Natural killer cell (primary cell): ENCODE measurements at regions not wholly inside any gene's neighbourhood (a gene's known extent, or its start where the extent isn't known, plus 50 kb on each side); places are given as distances from the start of the nearest gene placed in this dataset.
"Not testable (repeated sequence)": the region's sequence is repeated elsewhere in the genome, so short reads cannot be mapped to it uniquely, and the experiment has no call there.

Experiments used
- ATAC-seq, 3 donors: fragments of 150-1000 bp in 2 of 3; fragments of 200-7000 bp in 1 of 3; cut with Tn5 transposase; 1 replicate in 1 of 3; 2 replicates in 2 of 3; pipeline ENCODE4 v1.10.0; 2021; ENCODE audit warnings: mild to moderate bottlenecking in 2 of 3, moderate library complexity in 2 of 3
- DNase-seq, 2 donors: peaks; one replicate each; pipeline versions ENCODE4 v3.0.0 to v3.0.0-alpha.2; 2013 to 2021; ENCODE audit warnings: mixed read lengths in 1 of 2
- H3K27ac ChIP-seq: one replicate; pipeline ENCODE4 v1.5.1; 2013; ENCODE audit warnings: mild to moderate bottlenecking, low read length
- H3K27me3 ChIP-seq: one replicate; pipeline ENCODE4 v1.6.1; 2013; ENCODE audit warnings: low read length; ENCODE audit not compliant: control insufficient read depth, insufficient read depth
- H3K36me3 ChIP-seq: one replicate; pipeline ENCODE4 v1.6.1; 2013; ENCODE audit warnings: low read length; ENCODE audit not compliant: control insufficient read depth, insufficient read depth
- H3K4me1 ChIP-seq: one replicate; pipeline ENCODE4 v1.6.1; 2013; ENCODE audit warnings: low read length; ENCODE audit not compliant: control insufficient read depth, insufficient read depth
- H3K4me3 ChIP-seq: one replicate; pipeline ENCODE4 v1.5.1; 2013; ENCODE audit warnings: low read length
- H3K9me3 ChIP-seq: one replicate; pipeline ENCODE4 v1.6.1; 2013; ENCODE audit warnings: low read length; ENCODE audit not compliant: control insufficient read depth, insufficient read depth
- H3K27ac Mint-ChIP-seq, 2 donors: one replicate each; pipeline ENCODE4 v1.8.0; 2022; ENCODE audit warnings: mild to moderate bottlenecking in 2 of 2, mixed read lengths in 2 of 2, moderate library complexity in 1 of 2
- H3K27me3 Mint-ChIP-seq, 2 donors: one replicate each; pipeline ENCODE4 v1.8.0; 2022; ENCODE audit warnings: low read depth in 2 of 2, mixed read lengths in 2 of 2
- H3K36me3 Mint-ChIP-seq: one replicate; pipeline ENCODE4 v1.8.0; 2022; ENCODE audit warnings: mixed read lengths
- H3K4me1 Mint-ChIP-seq, 2 donors: one replicate each; pipeline ENCODE4 v1.8.0; 2022; ENCODE audit warnings: mixed read lengths in 2 of 2
- H3K4me3 Mint-ChIP-seq: one replicate; pipeline ENCODE4 v1.8.0; 2022; ENCODE audit warnings: mild to moderate bottlenecking, moderate library complexity, mixed read lengths
- H3K9me3 Mint-ChIP-seq, 2 donors: one replicate each; pipeline ENCODE4 v1.8.0; 2022; ENCODE audit warnings: mixed read lengths in 2 of 2
- WGBS: methylation state at CpG from one replicate; pipeline ENCODE4 v1.1.7; 2013; ENCODE audit warnings: missing lambda C conversion rate; ENCODE audit not compliant: insufficient coverage; 5-methylcytosine and 5-hydroxymethylcytosine counted together
- intact Hi-C: fragments of 100-400 bp; cut with micrococcal nuclease; formaldehyde crosslinking; loops from one replicate; pipeline ENCODE4 v1.14.2; 2022
- TF ChIP-seq, protein P1 (sequence below): fragments of 200-600 bp; IDR thresholded peaks from one replicate; pipeline ENCODE4 v1.8.0; 2022; ENCODE audit warnings: antibody characterized with exemption

DNA sequence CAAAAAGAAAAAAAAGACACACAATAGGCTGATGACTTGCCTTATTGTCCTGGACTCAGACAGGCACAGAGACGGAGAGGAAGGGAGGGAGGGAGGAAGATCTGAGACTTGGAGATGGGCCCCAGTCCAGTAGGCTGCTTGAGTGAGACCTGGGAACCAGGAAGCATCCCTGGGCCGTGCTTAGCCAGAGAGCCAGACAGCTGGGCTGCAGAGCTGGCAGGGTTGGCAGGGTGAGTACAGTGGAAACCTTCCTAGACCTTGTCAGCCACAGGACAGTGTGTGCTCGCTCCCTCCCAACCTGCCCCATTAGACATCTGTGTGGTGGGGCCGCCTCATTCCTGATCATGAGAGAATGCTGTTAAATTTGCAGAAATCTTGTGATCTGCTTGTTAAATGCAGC lies 107.9 kb upstream of the ALDH1A3 start:
- Mint-ChIP-seq H3K4me1 (no peaks in the 10 kb centered on the region), H3K4me3 (no peak overlapping the region), H3K27me3 (no peaks in the 10 kb centered on the region), H3K9me3 (no peaks in the 10 kb centered on the region), H3K36me3 (no peaks in the 10 kb centered on the region), H3K27ac (no peak overlapping the region)
- WGBS, result 82% methylated on average over 3 of the region's 4 CpGs
- no peaks in the 10 kb centered on the region for H3K36me3 ChIP-seq
- no peak overlapping the region for H3K4me3 ChIP-seq
- no peak overlapping the region for H3K27ac ChIP-seq
- no peaks in the 10 kb centered on the region for H3K9me3 ChIP-seq
- no peaks in the 10 kb centered on the region for H3K4me1 ChIP-seq
- no peaks in the 10 kb centered on the region for H3K27me3 ChIP-seq
- no peak for ATAC-seq
- DNase-seq, result no peak
- intact Hi-C loops, result no loop called here
- TF ChIP-seq, protein P1, sequence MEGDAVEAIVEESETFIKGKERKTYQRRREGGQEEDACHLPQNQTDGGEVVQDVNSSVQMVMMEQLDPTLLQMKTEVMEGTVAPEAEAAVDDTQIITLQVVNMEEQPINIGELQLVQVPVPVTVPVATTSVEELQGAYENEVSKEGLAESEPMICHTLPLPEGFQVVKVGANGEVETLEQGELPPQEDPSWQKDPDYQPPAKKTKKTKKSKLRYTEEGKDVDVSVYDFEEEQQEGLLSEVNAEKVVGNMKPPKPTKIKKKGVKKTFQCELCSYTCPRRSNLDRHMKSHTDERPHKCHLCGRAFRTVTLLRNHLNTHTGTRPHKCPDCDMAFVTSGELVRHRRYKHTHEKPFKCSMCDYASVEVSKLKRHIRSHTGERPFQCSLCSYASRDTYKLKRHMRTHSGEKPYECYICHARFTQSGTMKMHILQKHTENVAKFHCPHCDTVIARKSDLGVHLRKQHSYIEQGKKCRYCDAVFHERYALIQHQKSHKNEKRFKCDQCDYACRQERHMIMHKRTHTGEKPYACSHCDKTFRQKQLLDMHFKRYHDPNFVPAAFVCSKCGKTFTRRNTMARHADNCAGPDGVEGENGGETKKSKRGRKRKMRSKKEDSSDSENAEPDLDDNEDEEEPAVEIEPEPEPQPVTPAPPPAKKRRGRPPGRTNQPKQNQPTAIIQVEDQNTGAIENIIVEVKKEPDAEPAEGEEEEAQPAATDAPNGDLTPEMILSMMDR, result no peak

DNA sequence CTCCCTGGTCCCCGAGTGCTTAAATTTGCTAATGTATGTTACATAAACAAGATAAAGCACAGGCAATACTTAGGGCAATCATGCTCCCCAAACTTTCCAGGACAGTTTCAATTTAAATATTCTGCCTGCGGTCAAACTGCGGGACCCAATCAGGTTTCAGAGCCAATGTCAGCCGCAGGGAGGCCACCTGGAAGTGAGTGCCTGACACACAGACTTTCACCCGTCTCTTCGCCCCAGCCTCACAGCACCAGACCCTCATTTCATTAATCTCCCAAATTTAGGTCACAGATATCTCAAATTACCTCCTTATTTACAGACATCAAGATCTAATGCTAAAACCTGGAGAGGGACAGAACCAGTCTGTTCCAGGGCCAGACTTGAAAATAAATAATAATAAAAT lies 107.2 kb upstream of the ALDH1A3 start:
- no peaks in the 10 kb centered on the region for H3K36me3 Mint-ChIP-seq
- H3K4me3 Mint-ChIP-seq, result no peak overlapping the region
- H3K27me3 Mint-ChIP-seq, result no peaks in the 10 kb centered on the region

DNA sequence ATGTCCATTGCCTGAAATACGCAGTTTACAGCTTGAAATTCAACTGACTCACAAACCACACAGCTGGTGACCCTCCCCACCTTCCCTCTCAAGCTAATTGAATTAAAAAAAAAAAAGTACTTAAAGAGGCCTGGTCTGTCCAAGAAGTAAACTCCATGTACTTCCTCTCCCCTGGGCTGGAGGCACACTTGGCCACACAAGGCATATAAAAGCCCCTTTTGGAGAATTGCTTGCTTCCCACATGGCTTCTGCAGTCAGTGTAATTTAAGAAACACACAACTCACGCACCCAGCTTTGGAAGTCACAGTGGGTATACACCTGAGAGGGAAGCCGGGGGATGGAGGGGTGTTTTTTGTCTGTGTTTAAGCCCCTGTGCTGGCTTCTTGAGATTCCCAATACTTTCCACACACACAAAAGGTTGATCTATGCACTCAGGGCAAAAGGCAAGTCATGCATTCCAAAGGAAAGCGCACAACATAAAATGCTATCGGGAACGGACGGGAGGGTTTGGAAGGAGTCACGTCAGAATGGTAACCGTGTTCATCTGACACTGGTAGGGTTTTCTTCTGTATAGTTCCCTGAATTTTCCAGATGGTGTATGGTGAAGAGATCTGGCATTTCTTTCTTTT lies 106.6 kb upstream of the ALDH1A3 start:
- intact Hi-C loops, result no loop called here
- ATAC-seq (no peak), DNase-seq (no peak)
- H3K27me3 ChIP-seq, result no peaks in the 10 kb centered on the region
- H3K36me3 ChIP-seq, result no peaks in the 10 kb centered on the region
- Mint-ChIP-seq H3K4me3 (no peak overlapping the region), H3K36me3 (no peaks in the 10 kb centered on the region), H3K9me3 (no peaks in the 10 kb centered on the region), H3K4me1 (no peaks in the 10 kb centered on the region), H3K27me3 (no peaks in the 10 kb centered on the region), H3K27ac (no peak overlapping the region)
- WGBS, result 90% methylated on average over 8 of the region's 9 CpGs
- no peak overlapping the region for H3K4me3 ChIP-seq
- H3K27ac ChIP-seq, result no peak overlapping the region
- no peaks in the 10 kb centered on the region for H3K4me1 ChIP-seq
- TF ChIP-seq, protein P1, result no peak
- H3K9me3 ChIP-seq, result no peaks in the 10 kb centered on the region

More for the DNA sequence above, 107.2 kb upstream of the ALDH1A3 start:
- no peak for ATAC-seq
- WGBS, result 91% methylated on average over 6 of the region's 6 CpGs
- intact Hi-C loops, result no loop called here
- H3K4me1 Mint-ChIP-seq, result no peaks in the 10 kb centered on the region
- DNase-seq, result no peak
- H3K36me3 ChIP-seq, result no peaks in the 10 kb centered on the region
- no peak overlapping the region for H3K27ac Mint-ChIP-seq
- no peaks in the 10 kb centered on the region for H3K9me3 ChIP-seq
- H3K4me1 ChIP-seq, result no peaks in the 10 kb centered on the region
- H3K27me3 ChIP-seq, result no peaks in the 10 kb centered on the region
- no peaks in the 10 kb centered on the region for H3K9me3 Mint-ChIP-seq
- no peak overlapping the region for H3K27ac ChIP-seq
- no peak overlapping the region for H3K4me3 ChIP-seq
- TF ChIP-seq, protein P1, result no peak

DNA sequence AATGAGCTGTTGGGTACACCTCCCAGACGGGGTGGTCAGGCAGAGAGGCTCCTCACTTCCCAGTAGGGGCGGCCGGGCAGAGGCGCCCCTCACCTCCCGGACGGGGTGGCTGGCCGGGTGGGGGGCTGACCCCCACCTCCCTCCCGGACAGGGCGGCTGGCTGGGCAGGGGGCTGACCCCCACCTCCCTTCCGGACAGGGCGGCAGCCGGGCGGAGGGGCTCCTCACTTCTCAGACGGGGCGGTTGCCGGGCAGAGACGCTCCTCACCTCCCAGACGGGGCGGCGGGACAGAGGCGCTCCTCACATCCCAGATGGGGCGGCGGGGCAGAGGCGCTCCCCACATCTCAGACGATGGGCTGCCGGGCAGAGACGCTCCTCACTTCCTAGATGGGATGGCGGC lies 105.6 kb upstream of the ALDH1A3 start:
- H3K27me3 Mint-ChIP-seq, H3K4me1 ChIP-seq, ATAC-seq, H3K27me3 ChIP-seq, H3K9me3 ChIP-seq, H3K4me3 ChIP-seq, H3K4me1 Mint-ChIP-seq, H3K4me3 Mint-ChIP-seq, H3K27ac Mint-ChIP-seq, H3K36me3 Mint-ChIP-seq, H3K27ac ChIP-seq, H3K36me3 ChIP-seq, intact Hi-C loops, DNase-seq, H3K9me3 Mint-ChIP-seq: not testable (repeated sequence)
- WGBS, result 95% methylated on average over 19 of the region's 28 CpGs
